GM21367 (cell line): ENCODE measurements at regions not wholly inside any gene's neighbourhood (a gene's known extent, or its start where the extent isn't known, plus 50 kb on each side); places are given as distances from the start of the nearest gene placed in this dataset.
"Not testable (repeated sequence)": the region's sequence is repeated elsewhere in the genome, so short reads cannot be mapped to it uniquely, and the experiment has no call there.

Experiments used
- ATAC-seq: cut with Tn5 transposase; IDR thresholded peaks from one replicate; pipeline ENCODE4 v1.9.1; 2021; ENCODE audit not compliant: unreplicated experiment

DNA sequence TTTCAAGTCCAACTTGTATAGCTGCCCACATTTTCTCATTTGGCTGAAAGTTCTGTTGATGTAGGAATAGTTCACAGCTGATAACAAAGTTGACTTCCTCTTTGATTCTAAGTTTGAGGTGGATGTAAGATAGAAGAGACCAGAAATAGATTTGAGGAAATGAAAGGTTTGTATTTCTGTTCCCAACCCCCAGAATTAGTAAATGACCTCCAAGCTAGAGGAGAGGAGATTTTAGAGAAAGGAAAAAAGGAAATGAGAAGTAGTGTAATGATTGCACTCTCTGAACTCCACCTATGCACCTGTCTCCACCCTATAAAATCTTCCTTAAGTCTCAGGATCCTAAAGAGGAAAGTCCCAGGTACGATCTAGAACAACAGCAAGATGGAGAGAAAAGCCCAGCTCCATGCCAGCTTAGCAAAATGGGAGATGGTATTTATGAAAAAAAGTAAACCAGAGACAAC, 130.4 kb upstream of the POC5 start:
- peak; percentile 91 for ATAC-seq

- ATAC-seq, result no peak
Observed at GRCh38 chr5:75844301-75844700, 127.1 kb upstream of the POC5 start.

GRCh38 chr5:75843319-75843718, 126.1 kb upstream of the POC5 start:
- ATAC-seq, result no peak

DNA sequence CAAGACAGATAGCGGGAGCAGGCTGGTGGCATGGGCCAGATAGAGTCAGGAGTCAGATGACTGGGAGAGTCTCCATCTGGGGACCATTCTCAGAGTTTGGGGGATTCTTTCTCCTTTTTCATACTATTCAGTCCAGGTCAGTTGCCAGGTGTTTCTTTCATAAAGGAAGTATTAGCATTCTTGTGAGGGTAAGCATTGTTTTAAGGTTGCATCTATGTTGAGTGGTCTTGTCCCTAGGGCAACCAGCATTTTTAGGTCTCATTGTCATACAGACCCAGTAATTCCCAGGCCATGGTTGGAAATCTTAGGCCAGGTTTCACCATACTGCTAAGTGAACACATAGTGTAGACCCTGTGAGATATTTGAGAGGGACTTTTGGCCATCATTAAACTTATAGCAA, 122.3 kb upstream of the POC5 start:
- no peak for ATAC-seq

- no peak for ATAC-seq
Observed at GRCh38 chr5:75837258-75837841, 120.1 kb upstream of the POC5 start.

DNA sequence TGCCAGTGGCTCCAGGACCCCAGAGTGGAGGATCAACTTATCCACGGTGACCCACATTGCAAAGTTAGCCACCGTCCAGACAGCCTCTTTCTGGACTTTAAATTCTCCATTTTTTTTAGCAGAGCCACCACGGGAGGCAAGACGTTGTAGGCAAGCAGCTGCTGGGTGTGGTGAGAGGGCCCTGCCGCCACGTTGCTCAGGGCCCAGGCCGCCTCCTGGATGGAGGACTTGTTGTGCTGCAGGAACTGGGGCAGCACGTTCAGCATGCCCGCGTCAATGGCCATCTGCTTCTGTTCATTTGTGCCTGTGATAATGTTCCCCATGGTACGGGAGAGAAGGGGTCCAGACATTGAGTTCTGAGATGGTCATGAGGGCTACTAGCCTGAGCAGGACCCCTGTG, 114.3 kb upstream of the POC5 start:
- ATAC-seq, result no peak

DNA sequence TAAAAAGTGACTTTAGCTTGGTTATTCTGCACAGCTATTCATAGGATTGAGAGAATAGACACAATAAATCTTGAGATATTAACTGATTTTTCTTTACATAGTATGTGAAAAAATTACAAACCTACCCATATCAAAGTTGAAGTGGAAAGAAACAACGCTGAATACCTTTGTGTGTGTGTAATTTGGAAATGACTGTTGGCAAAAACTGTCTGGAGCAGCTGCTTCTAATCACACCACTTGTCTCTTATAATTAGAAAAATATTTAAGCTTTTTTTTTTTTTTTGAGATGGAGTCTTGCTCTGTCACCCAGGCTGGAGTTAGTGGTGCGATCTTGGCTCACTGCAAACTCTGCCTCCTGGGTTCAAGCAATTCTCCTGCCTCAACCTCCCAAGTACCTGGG, 110.8 kb upstream of the POC5 start:
- no peak for ATAC-seq

DNA sequence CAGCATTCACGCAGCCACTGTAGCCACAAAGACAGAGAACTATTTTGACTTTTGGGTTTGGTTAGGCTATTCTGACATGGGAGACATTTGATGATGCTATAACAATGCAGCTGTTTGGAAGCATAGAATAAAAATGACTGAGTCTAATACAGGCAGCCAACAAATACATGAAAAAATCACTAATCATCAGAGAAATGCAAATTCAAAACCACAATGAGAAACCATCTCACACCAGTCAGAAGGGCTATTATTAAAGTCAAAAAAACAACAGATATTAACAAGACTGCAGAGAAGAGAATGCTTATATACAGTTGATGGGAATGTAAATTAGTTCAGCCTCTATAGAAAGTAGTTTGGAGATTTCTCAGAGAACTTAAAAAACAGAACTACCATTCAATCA, 107.1 kb upstream of the POC5 start:
- no peak for ATAC-seq

DNA sequence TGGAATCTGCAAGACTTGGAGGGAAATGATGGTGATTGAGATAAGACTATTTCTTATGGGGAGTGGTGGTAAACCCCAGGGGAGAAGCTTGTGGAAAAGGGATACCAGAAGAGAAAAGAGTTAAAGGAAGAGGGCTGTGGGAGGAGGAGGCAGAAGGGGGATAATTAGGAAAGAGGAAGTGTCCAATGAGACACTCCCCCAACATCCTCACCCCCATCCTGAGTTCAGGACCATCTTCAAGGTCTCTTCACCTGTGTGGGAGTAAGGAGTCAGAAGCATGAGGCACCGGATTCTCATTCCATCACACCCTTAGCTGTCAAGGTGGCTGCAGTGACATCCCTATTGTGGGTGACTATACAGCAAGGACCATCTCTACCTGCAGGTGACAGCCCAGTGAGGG, 106.6 kb upstream of the POC5 start:
- ATAC-seq, result no peak

GRCh38 chr5:75818661-75819060, 101.4 kb upstream of the POC5 start:
- no peak for ATAC-seq

DNA sequence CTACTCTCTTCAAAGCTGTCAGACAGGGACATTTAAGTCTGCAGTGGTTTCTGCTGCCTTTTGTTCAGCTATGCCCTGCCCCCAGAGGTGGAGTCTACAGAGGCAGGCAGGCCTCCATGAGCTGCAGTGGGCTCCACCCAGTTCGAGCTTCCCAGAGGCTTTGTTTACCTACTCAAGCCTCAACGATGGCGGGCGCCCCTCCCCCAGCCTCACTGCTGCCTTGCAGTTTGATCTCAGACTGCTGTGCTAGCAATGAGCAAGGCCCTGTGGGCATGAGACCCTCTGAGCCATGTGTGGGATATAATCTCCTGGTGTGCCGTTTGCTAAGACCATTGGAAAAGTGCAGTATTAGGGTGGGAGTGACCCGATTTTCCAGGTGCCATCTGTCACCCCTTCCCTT, 82.5 kb upstream of the POC5 start:
- ATAC-seq, result not testable (repeated sequence)

DNA sequence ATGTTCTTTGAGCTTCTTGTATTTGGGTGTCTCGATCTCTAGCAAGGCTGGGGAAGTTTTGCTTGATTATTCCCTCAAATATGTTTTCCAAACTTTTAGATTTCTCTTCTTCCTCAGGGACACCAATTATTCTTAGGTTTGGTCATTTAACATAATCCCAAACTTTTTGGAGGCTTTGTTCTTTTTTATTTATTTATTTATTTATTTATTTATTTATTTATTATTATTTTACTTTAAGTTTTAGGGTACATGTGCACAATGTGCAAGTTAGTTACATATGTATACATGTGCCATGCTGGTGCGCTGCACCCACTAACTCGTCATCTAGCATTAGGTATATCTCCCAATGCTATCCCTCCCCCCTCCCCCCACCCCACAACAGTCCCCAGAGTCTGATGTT, 52.1 kb upstream of the POC5 start:
- not testable (repeated sequence) for ATAC-seq
